ENCODE measurements at regions not wholly inside any gene's neighbourhood (a gene's known extent, or its start where the extent isn't known, plus 50 kb on each side); places are given as distances from the start of the nearest gene placed in this dataset.

DNA sequence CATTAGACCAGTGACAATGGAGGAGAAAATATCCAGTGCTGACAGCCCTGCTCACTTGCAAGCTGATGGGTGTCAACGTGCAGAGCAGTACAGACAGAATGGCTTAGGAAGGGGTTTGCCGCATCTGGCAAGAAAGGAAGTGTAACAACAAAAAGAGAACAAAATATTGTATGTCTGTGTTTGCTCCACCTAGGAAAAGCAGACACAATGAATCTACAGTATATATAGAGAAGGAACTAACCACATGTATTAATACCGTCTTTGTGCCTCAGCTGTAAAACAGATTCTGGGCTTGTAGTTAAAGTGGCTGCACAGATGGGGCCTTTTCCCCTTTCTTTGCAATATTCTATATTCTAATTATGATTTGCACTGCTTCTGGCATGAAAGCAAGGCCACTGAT is 281.1 kb upstream of the MEOX2 start:
- TF ChIP-seq EZH2 (IDR thresholded peaks at IDR 0.05; ENCODE audit: borderline replicate concordance, low read depth, low read length, severe bottlenecking): no peak
- TF ChIP-seq, protein P1, sequence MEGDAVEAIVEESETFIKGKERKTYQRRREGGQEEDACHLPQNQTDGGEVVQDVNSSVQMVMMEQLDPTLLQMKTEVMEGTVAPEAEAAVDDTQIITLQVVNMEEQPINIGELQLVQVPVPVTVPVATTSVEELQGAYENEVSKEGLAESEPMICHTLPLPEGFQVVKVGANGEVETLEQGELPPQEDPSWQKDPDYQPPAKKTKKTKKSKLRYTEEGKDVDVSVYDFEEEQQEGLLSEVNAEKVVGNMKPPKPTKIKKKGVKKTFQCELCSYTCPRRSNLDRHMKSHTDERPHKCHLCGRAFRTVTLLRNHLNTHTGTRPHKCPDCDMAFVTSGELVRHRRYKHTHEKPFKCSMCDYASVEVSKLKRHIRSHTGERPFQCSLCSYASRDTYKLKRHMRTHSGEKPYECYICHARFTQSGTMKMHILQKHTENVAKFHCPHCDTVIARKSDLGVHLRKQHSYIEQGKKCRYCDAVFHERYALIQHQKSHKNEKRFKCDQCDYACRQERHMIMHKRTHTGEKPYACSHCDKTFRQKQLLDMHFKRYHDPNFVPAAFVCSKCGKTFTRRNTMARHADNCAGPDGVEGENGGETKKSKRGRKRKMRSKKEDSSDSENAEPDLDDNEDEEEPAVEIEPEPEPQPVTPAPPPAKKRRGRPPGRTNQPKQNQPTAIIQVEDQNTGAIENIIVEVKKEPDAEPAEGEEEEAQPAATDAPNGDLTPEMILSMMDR (IDR thresholded peaks at IDR 0.05; ENCODE audit: borderline replicate concordance, extremely low read depth, low read length, poor library complexity, severe bottlenecking): no peak
